ENCODE measurements at regions not wholly inside any gene's neighbourhood (a gene's known extent, or its start where the extent isn't known, plus 50 kb on each side); places are given as distances from the start of the nearest gene placed in this dataset.

- H3K27ac ChIP-seq = no peak overlapping the region
- no peak for DNase-seq (ENCODE audit: extremely low spot score in 2 of 2)
- H3K9me3 ChIP-seq = no peaks in the 10 kb centered on the region
- intact Hi-C loops (cut with DNase I) = no loop called here
- H3K27me3 ChIP-seq = no peaks in the 10 kb centered on the region
- H3K36me3 ChIP-seq = no peaks in the 10 kb centered on the region
- TF ChIP-seq POLR2AphosphoS5 (IDR thresholded peaks at IDR 0.05; ENCODE audit: insufficient read depth in 1 of 2, low read depth in 1 of 2) (no peak), POLR2A (IDR thresholded peaks at IDR 0.05) (no peak)
- TF ChIP-seq, protein P1, sequence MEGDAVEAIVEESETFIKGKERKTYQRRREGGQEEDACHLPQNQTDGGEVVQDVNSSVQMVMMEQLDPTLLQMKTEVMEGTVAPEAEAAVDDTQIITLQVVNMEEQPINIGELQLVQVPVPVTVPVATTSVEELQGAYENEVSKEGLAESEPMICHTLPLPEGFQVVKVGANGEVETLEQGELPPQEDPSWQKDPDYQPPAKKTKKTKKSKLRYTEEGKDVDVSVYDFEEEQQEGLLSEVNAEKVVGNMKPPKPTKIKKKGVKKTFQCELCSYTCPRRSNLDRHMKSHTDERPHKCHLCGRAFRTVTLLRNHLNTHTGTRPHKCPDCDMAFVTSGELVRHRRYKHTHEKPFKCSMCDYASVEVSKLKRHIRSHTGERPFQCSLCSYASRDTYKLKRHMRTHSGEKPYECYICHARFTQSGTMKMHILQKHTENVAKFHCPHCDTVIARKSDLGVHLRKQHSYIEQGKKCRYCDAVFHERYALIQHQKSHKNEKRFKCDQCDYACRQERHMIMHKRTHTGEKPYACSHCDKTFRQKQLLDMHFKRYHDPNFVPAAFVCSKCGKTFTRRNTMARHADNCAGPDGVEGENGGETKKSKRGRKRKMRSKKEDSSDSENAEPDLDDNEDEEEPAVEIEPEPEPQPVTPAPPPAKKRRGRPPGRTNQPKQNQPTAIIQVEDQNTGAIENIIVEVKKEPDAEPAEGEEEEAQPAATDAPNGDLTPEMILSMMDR (IDR thresholded peaks at IDR 0.05) = no peak
- H3K4me3 ChIP-seq = no peak overlapping the region
- H3K4me1 ChIP-seq = no peaks in the 10 kb centered on the region
Measured at GRCh38 chr5:175261037-175261436, 182.9 kb downstream of the DRD1 start.

DNA sequence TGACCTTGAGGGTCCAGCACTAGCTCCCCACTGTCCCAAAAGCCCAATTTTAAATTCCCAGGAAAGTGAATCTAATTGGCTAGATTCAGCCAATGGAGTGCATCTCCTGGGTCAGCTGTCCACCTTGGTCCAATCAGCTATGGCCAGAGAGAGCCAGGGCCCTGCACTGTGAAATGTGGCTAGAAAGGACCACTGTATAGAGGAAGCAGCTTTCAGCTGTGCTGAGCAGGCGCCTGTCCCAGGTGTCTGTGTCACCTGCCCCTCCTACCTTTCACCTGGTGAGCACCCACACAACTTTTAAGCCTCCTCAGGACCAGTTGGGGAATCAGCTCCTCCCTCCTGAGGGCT, 186.2 kb downstream of the DRD1 start:
- Histone ChIP-seq H3K36me3 (no peaks in the 10 kb centered on the region), H3K27me3 (no peaks in the 10 kb centered on the region), H3K27ac (no peak overlapping the region), H3K4me1 (peaks cover 9% of the 10 kb centered on the region), H3K4me3 (no peak overlapping the region), H3K9me3 (no peaks in the 10 kb centered on the region)
- TF ChIP-seq, protein P1 (IDR thresholded peaks at IDR 0.05) = no peak
- TF ChIP-seq POLR2A (IDR thresholded peaks at IDR 0.05) = no peak
- TF ChIP-seq POLR2AphosphoS5 (IDR thresholded peaks at IDR 0.05; ENCODE audit: insufficient read depth in 1 of 2, low read depth in 1 of 2) = no peak
- intact Hi-C loops (cut with DNase I) = no loop called here
- DNase-seq (ENCODE audit: extremely low spot score in 2 of 2) = no peak

- TF ChIP-seq POLR2AphosphoS5 (IDR thresholded peaks at IDR 0.05; ENCODE audit: insufficient read depth in 1 of 2, low read depth in 1 of 2) (no peak), POLR2A (IDR thresholded peaks at IDR 0.05) (no peak)
- TF ChIP-seq, protein P1 (IDR thresholded peaks at IDR 0.05) = no peak
- Histone ChIP-seq H3K9me3 (no peaks in the 10 kb centered on the region), H3K4me1 (peaks cover 9% of the 10 kb centered on the region), H3K27me3 (no peaks in the 10 kb centered on the region), H3K36me3 (no peaks in the 10 kb centered on the region), H3K27ac (no peak overlapping the region), H3K4me3 (no peak overlapping the region)
- intact Hi-C loops (cut with DNase I) = no loop called here
- no peak for DNase-seq (ENCODE audit: extremely low spot score in 2 of 2)
Measured at GRCh38 chr5:175257128-175257846, 186.7 kb downstream of the DRD1 start.

DNA sequence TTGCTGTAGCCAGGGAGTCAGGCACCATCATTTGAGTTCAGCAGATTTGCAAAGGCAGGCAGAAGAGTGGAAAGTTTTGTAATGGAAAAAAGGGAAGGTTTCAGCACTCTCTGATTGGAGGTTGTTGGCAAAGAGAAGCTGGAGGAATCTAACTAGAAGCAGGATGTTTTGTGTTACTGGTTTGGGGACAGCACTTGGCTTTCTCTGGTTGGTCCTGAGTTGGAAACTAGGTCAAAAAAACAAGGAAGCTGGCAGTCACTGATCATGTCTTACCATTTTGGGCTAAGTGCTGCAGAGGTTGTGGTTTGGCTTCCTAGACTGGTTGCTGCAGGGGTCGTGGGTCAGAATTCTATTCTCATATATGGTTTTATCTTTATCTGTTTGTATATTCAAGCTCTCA, 189.8 kb downstream of the DRD1 start:
- H3K27ac ChIP-seq = peak overlapping the region; percentile 49
- intact Hi-C loops (cut with DNase I) = no loop called here
- no peak overlapping the region for H3K4me3 ChIP-seq
- H3K27me3 ChIP-seq = no peaks in the 10 kb centered on the region
- TF ChIP-seq, protein P1 (IDR thresholded peaks at IDR 0.05) = no peak
- peak in 1 of 2 donors; percentile 30 for TF ChIP-seq POLR2AphosphoS5 (IDR thresholded peaks at IDR 0.05; ENCODE audit: insufficient read depth in 1 of 2, low read depth in 1 of 2)
- TF ChIP-seq POLR2A (IDR thresholded peaks at IDR 0.05) = no peak
- H3K4me1 ChIP-seq = peaks cover 9% of the 10 kb centered on the region
- no peaks in the 10 kb centered on the region for H3K9me3 ChIP-seq
- peak in 1 of 2 donors; percentile 72 for DNase-seq (ENCODE audit: extremely low spot score in 2 of 2)
- H3K36me3 ChIP-seq = no peaks in the 10 kb centered on the region

DNA sequence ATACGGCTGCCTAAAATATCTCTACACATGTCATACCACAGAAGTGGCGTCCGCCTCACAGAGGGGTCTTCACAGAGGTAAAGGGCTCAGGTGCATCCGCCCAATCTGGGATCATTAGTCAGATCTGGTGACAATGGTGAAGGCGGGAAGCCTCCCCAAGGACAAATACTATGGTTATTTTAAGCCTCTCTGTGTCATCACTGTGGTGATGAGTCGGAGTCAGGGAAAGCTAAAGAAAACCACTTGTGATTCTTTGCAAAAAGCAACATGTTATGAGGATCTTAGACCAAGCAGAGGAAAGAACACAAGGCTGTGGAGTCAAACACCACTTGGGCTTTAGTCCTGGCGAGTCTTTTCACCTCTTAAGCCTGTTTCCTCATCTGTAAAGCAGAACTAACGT, 190.4 kb downstream of the DRD1 start:
- no peaks in the 10 kb centered on the region for H3K36me3 ChIP-seq
- peak in 1 of 2 donors; percentile 56 for DNase-seq (ENCODE audit: extremely low spot score in 2 of 2)
- TF ChIP-seq, protein P1 (IDR thresholded peaks at IDR 0.05) = no peak
- no peak for TF ChIP-seq POLR2A (IDR thresholded peaks at IDR 0.05)
- TF ChIP-seq POLR2AphosphoS5 (IDR thresholded peaks at IDR 0.05; ENCODE audit: insufficient read depth in 1 of 2, low read depth in 1 of 2) = no peak
- intact Hi-C loops (cut with DNase I) = no loop called here
- H3K4me1 ChIP-seq = peaks cover 9% of the 10 kb centered on the region
- no peaks in the 10 kb centered on the region for H3K9me3 ChIP-seq
- no peaks in the 10 kb centered on the region for H3K27me3 ChIP-seq
- no peak overlapping the region for H3K4me3 ChIP-seq
- H3K27ac ChIP-seq = peak overlapping the region; percentile 49
